T-cell (primary cell): ENCODE measurements at regions not wholly inside any gene's neighbourhood (a gene's known extent, or its start where the extent isn't known, plus 50 kb on each side); places are given as distances from the start of the nearest gene placed in this dataset.

Experiments used
- ATAC-seq, 4 experiments: fragments of 200-7000 bp in 3 of 4; fragments of 150-1000 bp in 1 of 4; cut with Tn5 transposase; replicated peaks in 1 of 4; 1 replicate in 3 of 4; 2 replicates in 1 of 4; pipeline ENCODE4 v1.10.0; 2021; ENCODE audit warnings: moderate library complexity in 3 of 4, mild to moderate bottlenecking in 2 of 4, moderate number of reproducible peaks in 1 of 4
- CTCF ChIA-PET, 2 donors: fragments of 300-600 bp; sonication (Branson Sonifier 250); formaldehyde crosslinking; loops; one replicate each; lab custom pipeline; 2022; ENCODE audit warnings: antibody characterized with exemption in 2 of 2; lab: Charles Lee
- POLR2A ChIA-PET, 2 donors: fragments of 300-600 bp; sonication (Branson Sonifier 250); formaldehyde crosslinking; loops; one replicate each; lab custom pipeline; 2022; ENCODE audit warnings: antibody characterized with exemption in 2 of 2; lab: Charles Lee
- DNase-seq, 35 experiments: peaks; one replicate each; pipeline versions ENCODE4 v3.0.0 to v3.0.0-alpha.2; 2013 to 2023
- H3K27ac ChIP-seq: one replicate; pipeline ENCODE4 v1.5.1; 2013; ENCODE audit warnings: low read length
- H3K27me3 ChIP-seq, 2 experiments: replicated peaks in 1 of 2; 1 replicate in 1 of 2; 2 replicates in 1 of 2; pipeline versions ENCODE4 v1.6.1 to v1.7.0; 2013; ENCODE audit warnings: low read length in 1 of 2, mixed read lengths in 1 of 2; ENCODE audit not compliant: control insufficient read depth in 2 of 2, insufficient read depth in 2 of 2; ENCODE audit errors: extremely low read depth in 1 of 2
- H3K36me3 ChIP-seq, 2 donors: 1 replicate in 1 of 2; 2 replicates in 1 of 2; pipeline versions ENCODE4 v1.6.1 to v1.7.0; 2013; ENCODE audit warnings: low read length in 1 of 2; ENCODE audit not compliant: control insufficient read depth in 2 of 2, insufficient read depth in 1 of 2; ENCODE audit errors: extremely low read depth in 1 of 2
- H3K4me1 ChIP-seq, 2 experiments: 1 replicate in 1 of 2; 2 replicates in 1 of 2; pipeline versions ENCODE4 v1.6.1 to v1.7.0; 2013; ENCODE audit warnings: low read length in 2 of 2, mixed read lengths in 1 of 2; ENCODE audit not compliant: insufficient read depth in 2 of 2, control insufficient read depth in 1 of 2; ENCODE audit errors: extremely low read depth in 1 of 2
- H3K4me3 ChIP-seq, 2 donors: 1 replicate in 1 of 2; 2 replicates in 1 of 2; pipeline versions ENCODE4 v1.5.1 to v1.7.0; 2013; ENCODE audit warnings: mild to moderate bottlenecking in 2 of 2, low read length in 1 of 2, moderate library complexity in 1 of 2; ENCODE audit not compliant: control insufficient read depth in 1 of 2; ENCODE audit errors: extremely low read depth in 1 of 2
- H3K9me3 ChIP-seq: 2 replicates; pipeline ENCODE4 v1.7.0; 2013
- H3K27ac Mint-ChIP-seq, 2 donors: one replicate each; pipeline ENCODE4 v1.8.0; 2020 to 2021; ENCODE audit warnings: mild to moderate bottlenecking in 2 of 2, mixed read lengths in 2 of 2
- H3K27me3 Mint-ChIP-seq, 2 donors: one replicate each; pipeline ENCODE4 v1.8.0; 2021 to 2022; ENCODE audit warnings: mixed read lengths in 2 of 2
- H3K36me3 Mint-ChIP-seq: one replicate; pipeline ENCODE4 v1.8.0; 2021; ENCODE audit warnings: mixed read lengths
- H3K4me1 Mint-ChIP-seq, 3 donors: one replicate each; pipeline ENCODE4 v1.8.0; 2020 to 2022; ENCODE audit warnings: mixed read lengths in 3 of 3, mild to moderate bottlenecking in 1 of 3
- H3K4me3 Mint-ChIP-seq, 3 donors: one replicate each; pipeline ENCODE4 v1.8.0; 2020 to 2022; ENCODE audit warnings: mild to moderate bottlenecking in 3 of 3, mixed read lengths in 3 of 3, moderate library complexity in 3 of 3
- H3K9me3 Mint-ChIP-seq, 3 donors: one replicate each; pipeline ENCODE4 v1.8.0; 2020 to 2022; ENCODE audit warnings: mixed read lengths in 3 of 3
- WGBS: methylation state at CpG from one replicate; pipeline ENCODE4 v1.1.5; 2013; ENCODE audit warnings: missing lambda C conversion rate; ENCODE audit not compliant: insufficient coverage; 5-methylcytosine and 5-hydroxymethylcytosine counted together

DNA sequence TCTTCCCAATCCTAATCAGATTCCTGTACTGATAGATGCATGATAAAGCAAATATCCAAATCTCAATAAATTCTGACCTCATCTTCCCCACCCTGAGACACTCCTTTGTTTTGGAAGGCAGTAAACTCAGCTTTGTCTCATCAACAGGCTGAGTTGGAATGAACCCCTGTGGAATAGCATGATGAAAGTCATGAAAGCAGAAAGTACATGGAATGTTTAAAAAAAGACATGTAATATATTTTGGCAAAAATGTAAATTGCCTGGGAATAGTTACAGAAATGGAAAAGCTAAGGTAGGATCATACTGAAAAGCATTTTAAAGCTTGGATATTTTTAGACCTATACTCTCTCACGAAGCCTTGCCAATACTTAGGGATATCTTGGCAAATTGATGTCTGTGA, 468.7 kb upstream of the CDH7 start:
- Histone ChIP-seq H3K27me3 (no peaks in the 10 kb centered on the region), H3K27ac (no peak overlapping the region), H3K36me3 (no peaks in the 10 kb centered on the region), H3K9me3 (no peaks in the 10 kb centered on the region), H3K4me1 (no peaks in the 10 kb centered on the region), H3K4me3 (no peak overlapping the region)
- no peak for DNase-seq
- Mint-ChIP-seq H3K27ac (no peak overlapping the region), H3K27me3 (no peaks in the 10 kb centered on the region), H3K36me3 (no peaks in the 10 kb centered on the region), H3K4me1 (no peaks in the 10 kb centered on the region), H3K4me3 (no peak overlapping the region), H3K9me3 (peaks cover 12 to 26% (median 25%) of the 10 kb centered on the region in 3 donors)
- CTCF ChIA-PET = no interaction called here
- ATAC-seq = no peak
- WGBS = no CpG with 5 or more reads among the region's 1 CpG
- POLR2A ChIA-PET = no interaction called here

DNA sequence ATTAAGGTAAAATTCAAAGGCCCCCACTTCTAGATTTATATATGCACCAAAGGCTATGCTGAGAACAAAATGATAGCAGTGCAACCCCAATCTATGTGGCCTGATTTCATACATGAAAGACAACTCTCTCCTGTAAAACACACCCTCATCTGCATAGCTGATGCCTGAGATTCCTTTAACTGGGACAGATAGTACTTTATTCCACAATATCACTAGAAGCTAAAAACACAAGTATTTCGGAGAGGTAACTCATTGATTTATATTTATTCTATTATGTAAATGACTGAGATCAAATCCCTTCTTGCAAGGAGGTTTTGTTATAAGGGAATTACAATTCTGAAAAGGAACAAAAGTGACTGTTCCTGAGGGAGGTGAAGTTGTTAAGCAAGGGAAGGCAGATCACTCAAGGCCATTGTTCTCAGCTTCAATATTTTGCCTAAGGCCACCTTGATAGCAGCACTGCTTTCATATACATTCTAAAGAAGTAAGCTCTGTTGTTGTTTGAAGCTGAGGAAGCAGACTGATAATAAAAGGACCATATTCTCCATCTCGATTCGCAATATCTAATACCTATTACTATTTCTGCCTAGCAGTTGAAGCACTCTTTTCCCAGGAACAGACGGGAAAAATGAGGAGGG, 471.0 kb upstream of the CDH7 start:
- H3K27me3 ChIP-seq = no peaks in the 10 kb centered on the region
- Mint-ChIP-seq H3K4me3 (no peak overlapping the region), H3K4me1 (no peaks in the 10 kb centered on the region), H3K36me3 (no peaks in the 10 kb centered on the region), H3K9me3 (peaks cover 18 to 28% (median 24%) of the 10 kb centered on the region in 3 donors), H3K27me3 (no peaks in the 10 kb centered on the region), H3K27ac (no peak overlapping the region)
- ChIA-PET POLR2A (no interaction called here), CTCF (interaction anchor here in 1 of 2 donors (0.5 kb wide), 1 partner anchor 243 kb away, joined by 3 read pairs; no protein-coding TSS in a partner anchor)
- DNase-seq (no peak), ATAC-seq (no peak)
- no peaks in the 10 kb centered on the region for H3K36me3 ChIP-seq
- no peaks in the 10 kb centered on the region for H3K9me3 ChIP-seq
- no peak overlapping the region for H3K27ac ChIP-seq
- H3K4me1 ChIP-seq = no peaks in the 10 kb centered on the region
- no peak overlapping the region for H3K4me3 ChIP-seq
- no CpG with 5 or more reads among the region's 4 CpGs for WGBS

DNA sequence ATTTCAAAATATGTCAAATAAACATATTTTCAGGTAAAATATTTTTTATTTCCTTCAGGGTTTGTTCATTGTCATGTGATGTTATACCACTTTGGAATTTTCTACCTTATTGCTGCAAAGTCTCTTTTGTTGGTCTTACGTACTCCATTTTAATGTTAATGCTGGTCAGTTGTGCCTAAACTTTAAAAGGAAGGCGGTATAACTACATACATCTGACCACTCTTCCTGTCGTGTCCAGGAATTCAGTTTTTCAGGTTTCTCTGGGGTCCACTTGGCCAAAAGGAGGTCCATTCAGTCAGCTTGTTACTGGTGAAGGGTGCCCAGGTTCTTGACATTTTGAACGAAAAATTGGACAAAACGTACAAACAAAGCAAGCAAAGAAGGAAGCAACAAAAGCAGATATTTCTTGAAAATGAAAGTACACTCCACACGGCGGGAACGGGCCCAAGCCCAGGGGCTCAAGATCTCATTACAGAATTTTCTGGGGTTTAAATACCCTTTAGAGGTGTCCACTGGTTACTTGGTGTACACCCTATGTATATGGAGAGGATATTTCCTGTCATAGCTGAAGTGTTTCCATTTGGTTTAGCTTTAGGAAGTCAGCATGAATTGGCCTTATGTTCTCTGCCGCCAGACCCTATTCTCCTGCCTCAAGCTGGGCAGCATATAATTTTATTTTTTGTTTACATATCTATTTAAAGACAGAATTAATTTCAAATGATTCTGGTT, 471.7 kb upstream of the CDH7 start:
- no peaks in the 10 kb centered on the region for H3K4me1 Mint-ChIP-seq
- H3K9me3 ChIP-seq = no peaks in the 10 kb centered on the region
- no peak overlapping the region for H3K27ac Mint-ChIP-seq
- ATAC-seq (no peak), DNase-seq (no peak)
- H3K36me3 Mint-ChIP-seq = no peaks in the 10 kb centered on the region
- CTCF ChIA-PET = interaction anchor here in 1 of 2 donors (0.5 kb wide), 1 partner anchor 243 kb away, joined by 3 read pairs; no protein-coding TSS in a partner anchor
- H3K27me3 ChIP-seq = no peaks in the 10 kb centered on the region
- WGBS = 96% methylated on average over 4 of the region's 9 CpGs
- no peak overlapping the region for H3K4me3 ChIP-seq
- no peak overlapping the region for H3K4me3 Mint-ChIP-seq
- H3K27me3 Mint-ChIP-seq = no peaks in the 10 kb centered on the region
- no peak overlapping the region for H3K27ac ChIP-seq
- H3K9me3 Mint-ChIP-seq = peaks cover 20 to 24% (median 22%) of the 10 kb centered on the region in 3 donors
- POLR2A ChIA-PET = no interaction called here
- H3K4me1 ChIP-seq = no peaks in the 10 kb centered on the region
- H3K36me3 ChIP-seq = no peaks in the 10 kb centered on the region

DNA sequence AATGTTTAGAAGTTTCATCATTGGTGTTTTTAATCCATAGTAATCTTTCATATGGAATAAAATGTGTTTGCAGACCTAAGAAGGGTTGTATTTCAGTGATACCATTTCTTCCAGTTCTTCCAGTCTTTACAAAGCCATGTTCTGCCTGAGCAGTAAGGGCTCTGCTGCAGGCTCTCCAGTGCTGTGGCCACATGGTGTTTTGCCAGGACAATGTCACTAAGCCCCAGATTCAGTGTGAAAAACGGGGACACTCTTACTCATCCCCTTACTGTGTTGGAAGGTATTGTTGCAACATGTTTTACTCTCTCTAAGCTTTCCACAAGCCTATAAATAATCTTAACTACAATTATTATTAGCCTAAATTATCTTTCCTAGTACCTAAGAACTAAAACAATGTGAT, 481.4 kb upstream of the CDH7 start:
- no peaks in the 10 kb centered on the region for H3K36me3 Mint-ChIP-seq
- ChIA-PET CTCF (no interaction called here), POLR2A (no interaction called here)
- no peak overlapping the region for H3K27ac Mint-ChIP-seq
- H3K4me3 Mint-ChIP-seq = no peak overlapping the region
- DNase-seq = no peak
- Histone ChIP-seq H3K9me3 (no peaks in the 10 kb centered on the region), H3K27me3 (no peaks in the 10 kb centered on the region), H3K4me1 (no peaks in the 10 kb centered on the region), H3K36me3 (no peaks in the 10 kb centered on the region), H3K4me3 (no peak overlapping the region), H3K27ac (no peak overlapping the region)
- no peaks in the 10 kb centered on the region for H3K4me1 Mint-ChIP-seq
- no CpG with 5 or more reads among the region's 1 CpG for WGBS
- peaks cover 3 to 14% (median 7%) of the 10 kb centered on the region in 3 donors for H3K9me3 Mint-ChIP-seq
- H3K27me3 Mint-ChIP-seq = no peaks in the 10 kb centered on the region
- ATAC-seq = no peak

DNA sequence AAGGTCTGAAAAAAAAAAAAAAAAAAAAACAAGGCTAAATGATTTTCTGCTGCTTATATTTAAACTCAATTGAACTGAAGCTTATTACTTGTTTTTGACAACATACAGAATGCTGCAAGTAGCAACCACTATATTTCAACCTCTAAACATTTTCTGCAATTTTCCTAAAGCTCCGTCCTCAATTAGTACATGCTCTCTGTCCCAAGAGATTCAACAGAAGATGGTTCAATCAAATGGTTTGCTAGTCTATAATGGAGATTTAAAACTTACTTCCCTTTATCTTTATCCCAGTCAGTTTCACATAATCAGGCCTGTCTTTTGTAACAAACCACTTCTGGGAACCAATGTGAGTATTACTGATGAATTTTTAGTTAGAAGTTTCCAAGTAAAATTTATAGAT, 485.1 kb upstream of the CDH7 start:
- CTCF ChIA-PET = no interaction called here

DNA sequence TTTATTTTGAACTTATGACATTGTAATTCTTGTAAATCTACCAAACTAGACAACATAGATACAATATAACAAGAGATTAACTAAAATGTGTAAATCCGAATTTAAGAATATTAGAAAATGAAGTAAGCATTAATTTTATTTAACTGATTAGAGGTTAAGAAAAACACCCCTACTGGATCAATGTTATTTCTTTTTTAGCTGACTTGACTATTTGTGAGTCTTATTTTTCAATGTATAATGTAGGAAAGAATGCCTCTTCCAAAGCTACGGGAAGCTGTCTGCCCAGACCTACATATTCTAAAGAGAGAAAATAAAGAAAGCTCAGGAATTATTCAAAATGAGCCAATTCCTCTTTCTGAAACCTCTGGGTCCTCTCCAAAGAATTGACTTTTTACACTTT, 490.8 kb upstream of the CDH7 start:
- ChIA-PET CTCF (no interaction called here), POLR2A (no interaction called here)
- Mint-ChIP-seq H3K9me3 (peaks cover 3 to 11% (median 6%) of the 10 kb centered on the region in 3 donors), H3K4me1 (no peaks in the 10 kb centered on the region), H3K27me3 (no peaks in the 10 kb centered on the region), H3K4me3 (no peak overlapping the region), H3K36me3 (no peaks in the 10 kb centered on the region), H3K27ac (no peak overlapping the region)
- Histone ChIP-seq H3K4me1 (no peaks in the 10 kb centered on the region), H3K4me3 (no peak overlapping the region), H3K36me3 (no peaks in the 10 kb centered on the region), H3K9me3 (no peaks in the 10 kb centered on the region), H3K27ac (no peak overlapping the region), H3K27me3 (no peaks in the 10 kb centered on the region)
- ATAC-seq (no peak), DNase-seq (no peak)
- no CpG with 5 or more reads among the region's 2 CpGs for WGBS

More for the DNA sequence above, 485.1 kb upstream of the CDH7 start:
- Mint-ChIP-seq H3K36me3 (no peaks in the 10 kb centered on the region), H3K27me3 (no peaks in the 10 kb centered on the region), H3K4me3 (no peak overlapping the region), H3K4me1 (no peaks in the 10 kb centered on the region), H3K27ac (no peak overlapping the region), H3K9me3 (peaks cover 6 to 10% (median 9%) of the 10 kb centered on the region in 3 donors)
- Histone ChIP-seq H3K27me3 (no peaks in the 10 kb centered on the region), H3K36me3 (no peaks in the 10 kb centered on the region), H3K27ac (no peak overlapping the region), H3K9me3 (no peaks in the 10 kb centered on the region), H3K4me1 (no peaks in the 10 kb centered on the region), H3K4me3 (no peak overlapping the region)
- POLR2A ChIA-PET = no interaction called here
- ATAC-seq (no peak), DNase-seq (no peak)
- no CpG with 5 or more reads among the region's 1 CpG for WGBS
